Omental fat pad (tissue), 3 donors: ENCODE measurements at regions not wholly inside any gene's neighbourhood (a gene's known extent, or its start where the extent isn't known, plus 50 kb on each side); places are given as distances from the start of the nearest gene placed in this dataset.

Source experiments
- ATAC-seq: fragments of 150-250 bp; one replicate; pipeline ENCODE4 v1.9.1; 2016; ENCODE audit warnings: mild to moderate bottlenecking, moderate library complexity; ENCODE audit not compliant: low FRiP score
- DNase-seq: peaks from one replicate; pipeline ENCODE4 v3.0.0-alpha.2; 2019; ENCODE audit warnings: low spot score
- TF ChIP-seq, protein P1 (sequence below), 3 donors: fragments of 450-650 bp; IDR thresholded peaks; one replicate each; pipeline ENCODE4 v1.5.1; 2016 to 2017; ENCODE audit warnings: antibody characterized with exemption in 3 of 3, mild to moderate bottlenecking in 3 of 3, moderate library complexity in 2 of 3

DNA sequence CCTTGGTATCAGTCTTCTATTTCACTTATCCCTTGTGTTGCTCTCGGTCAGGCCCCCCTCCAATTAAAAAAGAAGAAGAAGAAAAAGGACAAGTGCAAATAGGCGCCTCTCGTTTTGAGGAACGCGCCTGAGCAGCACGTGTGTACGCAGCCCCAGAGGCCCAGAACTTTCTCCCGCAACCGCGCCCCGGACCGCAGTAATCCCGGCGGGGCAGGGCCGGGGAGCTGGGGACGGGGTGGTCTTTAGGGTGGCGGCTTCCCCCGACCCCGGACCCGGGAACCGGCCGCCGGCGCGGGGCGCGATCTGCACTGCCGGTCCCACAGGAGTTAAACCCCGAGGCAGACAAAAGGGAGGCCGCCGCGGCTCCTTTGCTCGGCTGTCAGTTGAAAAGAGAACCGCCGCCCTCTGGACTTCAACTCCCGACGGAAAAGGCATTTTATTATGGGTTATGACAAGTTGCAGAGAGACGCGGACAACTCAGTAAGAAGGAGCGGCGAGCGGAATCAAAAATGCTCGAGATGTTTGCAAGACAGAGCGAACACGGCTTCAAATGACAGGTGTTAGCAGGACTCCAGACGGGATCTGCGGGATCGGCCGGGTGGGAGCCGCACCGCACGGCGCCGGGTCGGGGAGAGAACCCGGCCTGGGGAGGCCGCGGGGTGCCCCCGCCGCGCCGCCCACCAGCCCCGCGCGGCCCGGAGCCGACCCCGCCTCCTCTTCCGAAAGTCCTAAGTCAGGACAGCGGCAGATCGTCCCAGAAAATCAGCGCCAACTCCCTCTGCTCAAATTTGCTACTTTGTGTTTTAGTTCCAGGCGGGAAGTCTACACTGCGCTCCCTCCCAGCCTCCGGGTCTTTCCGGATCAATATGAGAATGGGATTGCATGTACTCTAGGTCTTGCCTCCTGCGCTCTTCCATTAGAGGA is 79.0 kb downstream of the NR2F2 start:
- TF ChIP-seq, protein P1, sequence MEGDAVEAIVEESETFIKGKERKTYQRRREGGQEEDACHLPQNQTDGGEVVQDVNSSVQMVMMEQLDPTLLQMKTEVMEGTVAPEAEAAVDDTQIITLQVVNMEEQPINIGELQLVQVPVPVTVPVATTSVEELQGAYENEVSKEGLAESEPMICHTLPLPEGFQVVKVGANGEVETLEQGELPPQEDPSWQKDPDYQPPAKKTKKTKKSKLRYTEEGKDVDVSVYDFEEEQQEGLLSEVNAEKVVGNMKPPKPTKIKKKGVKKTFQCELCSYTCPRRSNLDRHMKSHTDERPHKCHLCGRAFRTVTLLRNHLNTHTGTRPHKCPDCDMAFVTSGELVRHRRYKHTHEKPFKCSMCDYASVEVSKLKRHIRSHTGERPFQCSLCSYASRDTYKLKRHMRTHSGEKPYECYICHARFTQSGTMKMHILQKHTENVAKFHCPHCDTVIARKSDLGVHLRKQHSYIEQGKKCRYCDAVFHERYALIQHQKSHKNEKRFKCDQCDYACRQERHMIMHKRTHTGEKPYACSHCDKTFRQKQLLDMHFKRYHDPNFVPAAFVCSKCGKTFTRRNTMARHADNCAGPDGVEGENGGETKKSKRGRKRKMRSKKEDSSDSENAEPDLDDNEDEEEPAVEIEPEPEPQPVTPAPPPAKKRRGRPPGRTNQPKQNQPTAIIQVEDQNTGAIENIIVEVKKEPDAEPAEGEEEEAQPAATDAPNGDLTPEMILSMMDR (IDR thresholded peaks at IDR 0.05) = no peak
- ATAC-seq (no peak), DNase-seq (no peak)

DNA sequence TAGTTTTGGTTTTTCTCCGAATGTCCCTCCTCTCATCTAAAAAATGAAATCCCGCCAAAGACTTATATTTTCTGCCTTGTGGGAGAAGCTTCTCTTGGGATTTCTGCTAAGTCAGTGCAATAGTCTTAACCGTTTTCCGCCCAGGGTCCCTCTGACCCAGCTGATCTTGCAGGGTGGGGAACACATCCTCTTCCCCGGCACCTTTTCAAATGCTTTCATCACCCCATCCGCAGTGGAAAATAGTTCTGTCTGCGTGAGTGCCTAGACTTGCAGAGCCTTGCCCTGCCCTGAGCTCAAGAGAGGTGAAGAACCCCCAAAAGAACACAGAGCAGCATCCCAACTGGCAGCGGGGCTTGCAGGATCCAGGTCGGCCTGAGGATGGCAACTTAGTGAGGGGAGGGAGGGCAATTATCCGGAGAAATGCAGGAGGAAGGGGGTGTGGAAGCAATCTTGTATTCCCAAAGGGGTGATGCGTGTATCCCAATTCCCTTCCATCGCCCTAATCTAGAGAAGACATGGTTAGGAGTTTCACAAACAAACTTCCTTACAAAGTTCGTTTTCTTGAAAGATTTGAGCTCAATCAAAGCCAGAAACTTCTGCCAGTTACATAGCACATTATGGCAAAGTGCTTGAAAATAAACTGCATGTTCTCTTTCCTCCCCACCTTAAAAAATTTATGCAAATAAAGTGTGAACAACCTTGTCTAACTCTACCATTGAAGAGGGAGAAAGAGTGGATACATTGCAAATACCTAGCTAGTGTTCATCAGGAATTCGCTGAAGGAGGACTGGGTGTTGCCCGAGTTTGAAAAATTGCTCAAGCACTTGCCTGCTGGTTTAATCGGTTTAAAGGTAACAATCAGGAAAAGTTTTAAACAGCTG is 79.9 kb downstream of the NR2F2 start:
- TF ChIP-seq, protein P1 (IDR thresholded peaks at IDR 0.05) = no peak
- ATAC-seq = no peak
- no peak for DNase-seq

DNA sequence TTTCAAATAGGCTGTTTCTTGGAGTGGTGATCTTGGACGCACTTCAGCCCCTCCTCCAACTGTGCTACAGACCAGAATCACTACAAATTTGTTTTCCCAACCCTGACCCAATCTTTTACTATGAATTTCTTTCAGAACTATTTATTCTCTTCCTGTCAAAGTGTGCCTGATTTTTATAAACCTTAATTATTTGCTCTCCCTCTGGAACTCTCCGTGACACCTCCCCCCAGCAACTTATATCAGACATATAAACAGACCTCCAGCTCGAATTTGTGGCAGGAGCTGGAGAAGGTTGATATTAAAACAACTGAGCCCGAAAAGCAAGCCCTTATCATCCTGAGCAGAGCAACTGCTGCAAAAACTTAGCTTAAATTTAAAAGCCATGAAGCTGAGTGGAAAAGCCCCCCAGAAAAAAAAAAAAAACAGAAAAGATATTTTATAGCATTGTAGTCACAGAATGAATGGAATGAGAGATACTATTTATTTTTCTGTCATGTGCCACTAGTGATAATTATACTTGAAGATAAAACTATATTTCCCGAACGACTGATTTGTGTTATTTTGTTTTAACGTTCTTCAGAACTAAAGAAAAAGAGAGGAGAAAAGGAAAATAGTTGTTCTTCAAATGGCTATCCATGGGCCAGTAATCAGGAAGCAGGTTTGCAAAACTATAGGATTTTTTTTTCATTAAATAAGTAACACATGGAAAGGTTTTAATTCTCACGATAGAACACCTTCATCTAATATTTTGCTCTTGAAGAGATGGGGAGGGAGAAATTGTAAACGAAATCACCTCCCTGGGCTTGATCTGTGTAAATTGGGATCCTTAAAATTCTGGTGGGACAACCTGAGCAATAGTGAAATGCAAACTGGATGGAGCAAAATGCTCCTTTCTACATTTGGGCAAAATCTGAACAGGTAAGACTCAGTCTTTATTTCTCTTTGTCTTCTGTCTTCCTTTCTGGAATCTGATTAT is 80.8 kb downstream of the NR2F2 start:
- TF ChIP-seq, protein P1 (IDR thresholded peaks at IDR 0.05) = no peak
- ATAC-seq = no peak
- DNase-seq = no peak

DNA sequence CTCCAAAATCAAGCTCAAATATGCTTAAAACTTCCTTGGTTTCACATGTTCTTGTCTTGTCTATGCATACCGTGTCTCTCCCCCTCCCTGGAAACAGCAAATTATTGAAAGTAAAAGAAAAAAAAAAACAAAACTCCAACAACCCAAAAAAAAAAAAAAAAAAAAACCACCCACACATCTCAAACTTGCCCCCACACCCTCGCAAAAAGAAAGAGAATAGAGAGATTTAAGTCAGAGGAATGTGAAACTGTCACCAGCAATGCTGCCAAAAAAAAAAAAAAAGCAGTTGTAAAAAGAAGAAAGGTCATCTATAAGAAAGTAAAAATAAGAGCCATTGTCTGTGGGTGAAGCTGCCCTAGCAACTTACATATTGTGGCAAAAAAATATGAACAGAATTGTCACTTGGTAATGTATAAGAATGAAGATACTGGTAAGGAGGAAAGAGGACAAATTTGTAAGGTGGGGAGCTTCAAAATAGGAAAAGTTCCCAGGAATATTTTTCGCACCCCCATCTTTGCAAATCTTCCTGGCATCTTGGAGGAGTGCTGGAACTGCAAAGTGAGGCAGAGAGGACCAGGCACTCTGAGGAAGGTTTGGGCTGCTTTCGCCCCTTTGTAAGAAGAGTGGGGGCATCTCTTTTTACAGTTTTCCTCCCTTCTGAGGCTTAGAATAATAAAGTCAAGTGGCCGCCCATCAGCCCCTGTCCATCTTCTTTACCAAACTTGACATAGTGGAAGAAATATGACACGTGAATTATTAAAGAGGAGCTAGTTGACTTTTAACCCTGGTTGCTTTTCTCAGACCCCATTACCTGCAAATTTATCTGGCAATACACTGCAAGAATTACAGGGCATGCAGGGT is 81.8 kb downstream of the NR2F2 start:
- ATAC-seq = no peak
- no peak for DNase-seq
- TF ChIP-seq, protein P1 (IDR thresholded peaks at IDR 0.05) = no peak

DNA sequence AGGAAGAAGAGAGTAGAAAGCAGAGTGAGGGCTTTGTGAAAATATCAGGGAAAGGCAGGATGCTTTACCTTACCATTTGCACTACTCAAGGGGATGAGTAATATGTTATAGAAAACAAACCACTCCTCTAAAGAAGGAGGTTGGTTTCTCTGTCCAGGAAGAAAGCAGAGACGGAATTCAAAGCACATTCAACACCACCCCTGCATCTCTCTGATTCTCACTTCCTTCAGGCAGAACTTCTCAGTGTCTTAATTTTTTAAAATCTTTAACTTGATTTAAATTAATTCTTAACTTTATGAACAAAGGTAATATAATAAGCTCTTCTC is 82.4 kb downstream of the NR2F2 start:
- DNase-seq = no peak
- TF ChIP-seq, protein P1 (IDR thresholded peaks at IDR 0.05) = no peak
- no peak for ATAC-seq

DNA sequence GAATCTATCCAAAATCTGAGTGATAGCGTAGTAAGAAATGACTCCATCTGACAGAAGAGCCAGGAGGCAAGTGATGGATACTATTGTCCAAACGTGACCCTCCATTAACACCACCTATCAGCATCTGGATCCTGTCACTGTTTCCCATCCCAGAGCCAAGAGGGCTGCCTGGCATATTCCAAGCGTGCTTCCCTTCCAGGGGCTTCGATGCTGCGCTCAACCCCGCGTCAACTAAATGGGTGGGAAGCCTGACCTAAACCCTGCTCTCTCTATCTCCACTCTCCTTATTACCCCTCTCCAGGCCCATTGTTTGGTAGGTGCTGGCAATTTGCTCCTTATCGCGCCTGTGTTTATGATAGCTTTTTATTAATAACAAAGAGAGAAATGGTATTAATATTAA is 83.2 kb downstream of the NR2F2 start:
- TF ChIP-seq, protein P1 (IDR thresholded peaks at IDR 0.05) = no peak
- no peak for DNase-seq
- no peak for ATAC-seq
